T-cell (primary cell): ENCODE measurements at regions not wholly inside any gene's neighbourhood (a gene's known extent, or its start where the extent isn't known, plus 50 kb on each side); places are given as distances from the start of the nearest gene placed in this dataset.
A peak's percentile ranks its signal among the peaks of the same experiment; 100 is the strongest.
"Not testable (repeated sequence)": the region's sequence is repeated elsewhere in the genome, so short reads cannot be mapped to it uniquely, and the experiment has no call there.

Experiments used
- ATAC-seq, 4 experiments: fragments of 200-7000 bp in 3 of 4; fragments of 150-1000 bp in 1 of 4; cut with Tn5 transposase; replicated peaks in 1 of 4; 1 replicate in 3 of 4; 2 replicates in 1 of 4; pipeline ENCODE4 v1.10.0; 2021; ENCODE audit warnings: moderate library complexity in 3 of 4, mild to moderate bottlenecking in 2 of 4, moderate number of reproducible peaks in 1 of 4
- CTCF ChIA-PET, 2 donors: fragments of 300-600 bp; sonication (Branson Sonifier 250); formaldehyde crosslinking; loops; one replicate each; lab custom pipeline; 2022; ENCODE audit warnings: antibody characterized with exemption in 2 of 2; lab: Charles Lee
- POLR2A ChIA-PET, 2 donors: fragments of 300-600 bp; sonication (Branson Sonifier 250); formaldehyde crosslinking; loops; one replicate each; lab custom pipeline; 2022; ENCODE audit warnings: antibody characterized with exemption in 2 of 2; lab: Charles Lee
- DNase-seq, 35 experiments: peaks; one replicate each; pipeline versions ENCODE4 v3.0.0 to v3.0.0-alpha.2; 2013 to 2023
- H3K27ac ChIP-seq: one replicate; pipeline ENCODE4 v1.5.1; 2013; ENCODE audit warnings: low read length
- H3K27me3 ChIP-seq, 2 experiments: replicated peaks in 1 of 2; 1 replicate in 1 of 2; 2 replicates in 1 of 2; pipeline versions ENCODE4 v1.6.1 to v1.7.0; 2013; ENCODE audit warnings: low read length in 1 of 2, mixed read lengths in 1 of 2; ENCODE audit not compliant: control insufficient read depth in 2 of 2, insufficient read depth in 2 of 2; ENCODE audit errors: extremely low read depth in 1 of 2
- H3K36me3 ChIP-seq, 2 donors: 1 replicate in 1 of 2; 2 replicates in 1 of 2; pipeline versions ENCODE4 v1.6.1 to v1.7.0; 2013; ENCODE audit warnings: low read length in 1 of 2; ENCODE audit not compliant: control insufficient read depth in 2 of 2, insufficient read depth in 1 of 2; ENCODE audit errors: extremely low read depth in 1 of 2
- H3K4me1 ChIP-seq, 2 experiments: 1 replicate in 1 of 2; 2 replicates in 1 of 2; pipeline versions ENCODE4 v1.6.1 to v1.7.0; 2013; ENCODE audit warnings: low read length in 2 of 2, mixed read lengths in 1 of 2; ENCODE audit not compliant: insufficient read depth in 2 of 2, control insufficient read depth in 1 of 2; ENCODE audit errors: extremely low read depth in 1 of 2
- H3K4me3 ChIP-seq, 2 donors: 1 replicate in 1 of 2; 2 replicates in 1 of 2; pipeline versions ENCODE4 v1.5.1 to v1.7.0; 2013; ENCODE audit warnings: mild to moderate bottlenecking in 2 of 2, low read length in 1 of 2, moderate library complexity in 1 of 2; ENCODE audit not compliant: control insufficient read depth in 1 of 2; ENCODE audit errors: extremely low read depth in 1 of 2
- H3K9me3 ChIP-seq: 2 replicates; pipeline ENCODE4 v1.7.0; 2013
- H3K27ac Mint-ChIP-seq, 2 donors: one replicate each; pipeline ENCODE4 v1.8.0; 2020 to 2021; ENCODE audit warnings: mild to moderate bottlenecking in 2 of 2, mixed read lengths in 2 of 2
- H3K27me3 Mint-ChIP-seq, 2 donors: one replicate each; pipeline ENCODE4 v1.8.0; 2021 to 2022; ENCODE audit warnings: mixed read lengths in 2 of 2
- H3K36me3 Mint-ChIP-seq: one replicate; pipeline ENCODE4 v1.8.0; 2021; ENCODE audit warnings: mixed read lengths
- H3K4me1 Mint-ChIP-seq, 3 donors: one replicate each; pipeline ENCODE4 v1.8.0; 2020 to 2022; ENCODE audit warnings: mixed read lengths in 3 of 3, mild to moderate bottlenecking in 1 of 3
- H3K4me3 Mint-ChIP-seq, 3 donors: one replicate each; pipeline ENCODE4 v1.8.0; 2020 to 2022; ENCODE audit warnings: mild to moderate bottlenecking in 3 of 3, mixed read lengths in 3 of 3, moderate library complexity in 3 of 3
- H3K9me3 Mint-ChIP-seq, 3 donors: one replicate each; pipeline ENCODE4 v1.8.0; 2020 to 2022; ENCODE audit warnings: mixed read lengths in 3 of 3
- WGBS: methylation state at CpG from one replicate; pipeline ENCODE4 v1.1.5; 2013; ENCODE audit warnings: missing lambda C conversion rate; ENCODE audit not compliant: insufficient coverage; 5-methylcytosine and 5-hydroxymethylcytosine counted together

- H3K4me3 ChIP-seq, H3K9me3 ChIP-seq, DNase-seq, H3K27ac Mint-ChIP-seq, H3K36me3 Mint-ChIP-seq, H3K27me3 Mint-ChIP-seq, H3K27me3 ChIP-seq, H3K36me3 ChIP-seq, POLR2A ChIA-PET, H3K4me3 Mint-ChIP-seq, H3K27ac ChIP-seq, ATAC-seq, H3K9me3 Mint-ChIP-seq: not testable (repeated sequence)
- H3K4me1 Mint-ChIP-seq = peaks cover 6 to 18% (median 11%) of the 10 kb centered on the region in 3 donors
- no CpG with 5 or more reads among the region's 1 CpG for WGBS
- CTCF ChIA-PET = interaction anchor here (0.6 to 2.3 kb wide), 13 partner anchors 39 to 215 kb away, joined by 3 to 9 read pairs (median 3); no protein-coding TSS in a partner anchor
- peaks cover 0 to 16% of the 10 kb centered on the region in 2 experiments for H3K4me1 ChIP-seq
These were observed 92.4 kb downstream of the LYZL2 start for GRCh38 chr10:30537158-30537557.

DNA sequence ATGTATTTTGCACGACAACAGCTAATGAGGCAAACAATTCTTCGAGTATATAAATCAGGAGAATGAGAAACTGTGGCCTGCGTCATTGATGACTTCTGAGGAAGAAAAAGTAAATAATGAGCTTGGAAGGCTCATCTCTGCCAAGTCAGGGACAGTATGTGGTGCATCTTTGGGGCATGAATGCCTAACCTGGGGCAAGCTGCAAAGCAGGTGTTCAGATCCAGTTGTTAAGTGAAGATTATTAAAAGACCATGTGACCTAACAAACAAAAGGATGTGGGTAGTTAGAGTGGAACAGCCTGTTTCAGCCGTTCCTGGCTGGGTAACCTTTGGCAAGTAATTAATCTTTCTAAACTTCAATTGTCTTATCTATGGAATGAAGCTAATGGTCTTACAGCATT lies 93.0 kb downstream of the LYZL2 start:
- peaks cover 3% of the 10 kb centered on the region for H3K36me3 Mint-ChIP-seq
- Histone ChIP-seq H3K4me1 (peaks cover 0 to 21% of the 10 kb centered on the region in 2 experiments), H3K4me3 (no peak overlapping the region), H3K27ac (no peak overlapping the region), H3K27me3 (no peaks in the 10 kb centered on the region), H3K9me3 (no peaks in the 10 kb centered on the region), H3K36me3 (peaks cover 0 to 3% of the 10 kb centered on the region in 2 donors)
- POLR2A ChIA-PET = no interaction called here
- peaks cover 0 to 3% of the 10 kb centered on the region in 2 donors for H3K27me3 Mint-ChIP-seq
- 100% methylated on average over 1 of the region's 4 CpGs for WGBS
- peaks cover 6 to 23% (median 14%) of the 10 kb centered on the region in 3 donors for H3K4me1 Mint-ChIP-seq
- no peak overlapping the region for H3K4me3 Mint-ChIP-seq
- CTCF ChIA-PET = interaction anchor here (0.6 to 2.3 kb wide), 14 partner anchors 9 to 216 kb away, joined by 3 to 9 read pairs (median 4); no protein-coding TSS in a partner anchor
- ATAC-seq (no peak), DNase-seq (no peak)
- H3K9me3 Mint-ChIP-seq = no peaks in the 10 kb centered on the region
- no peak overlapping the region for H3K27ac Mint-ChIP-seq

- no peaks in the 10 kb centered on the region for H3K9me3 Mint-ChIP-seq
- ChIA-PET POLR2A (no interaction called here), CTCF (interaction anchor here (0.5 to 2.3 kb wide), 11 partner anchors 10 to 216 kb away, joined by 3 to 9 read pairs (median 3); no protein-coding TSS in a partner anchor)
- no peak overlapping the region for H3K27ac ChIP-seq
- ATAC-seq (no peak), DNase-seq (no peak)
- H3K27me3 ChIP-seq = no peaks in the 10 kb centered on the region
- no peak overlapping the region for H3K4me3 ChIP-seq
- H3K36me3 Mint-ChIP-seq = peaks cover 3% of the 10 kb centered on the region
- H3K36me3 ChIP-seq = peaks cover 0 to 3% of the 10 kb centered on the region in 2 donors
- peaks cover 0 to 3% of the 10 kb centered on the region in 2 donors for H3K27me3 Mint-ChIP-seq
- peaks cover 6 to 26% (median 14%) of the 10 kb centered on the region in 3 donors for H3K4me1 Mint-ChIP-seq
- peaks cover 0 to 30% of the 10 kb centered on the region in 2 experiments for H3K4me1 ChIP-seq
- WGBS = no CpG with 5 or more reads among the region's 4 CpGs
- H3K27ac Mint-ChIP-seq = no peak overlapping the region
- no peak overlapping the region for H3K4me3 Mint-ChIP-seq
- H3K9me3 ChIP-seq = no peaks in the 10 kb centered on the region
These were observed 93.9 kb downstream of the LYZL2 start for GRCh38 chr10:30535677-30536076.

DNA sequence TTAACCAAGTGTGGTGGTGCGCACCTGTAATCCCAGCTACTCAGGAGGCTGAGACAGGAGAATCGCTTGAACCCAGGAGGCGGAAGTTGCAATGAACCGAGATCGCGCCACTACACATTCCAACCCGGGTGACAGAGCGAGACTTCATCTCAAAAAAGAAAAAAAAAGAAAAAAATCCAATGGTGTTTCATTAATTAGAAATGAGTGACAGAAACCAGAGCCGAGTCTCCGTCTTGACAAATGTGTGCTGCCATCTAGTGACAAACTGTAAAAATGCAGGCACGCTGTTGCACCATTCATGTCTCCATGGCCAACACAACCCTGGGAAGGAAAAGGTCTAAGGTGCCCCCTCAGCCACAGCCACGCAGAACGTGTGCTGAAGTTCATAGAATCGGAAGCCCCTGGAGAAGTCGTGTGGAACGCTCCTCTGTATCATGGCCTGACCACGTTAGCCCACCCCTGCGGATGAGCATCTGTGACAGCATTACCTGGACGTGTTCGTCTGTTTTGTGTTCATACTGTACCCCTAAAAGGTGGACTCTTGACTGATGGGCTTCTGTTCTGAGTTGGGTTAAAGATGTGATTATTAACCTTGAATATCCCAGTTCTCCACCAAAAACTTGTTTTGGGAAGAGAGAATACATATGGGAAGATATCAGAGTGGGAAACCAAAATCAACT lies 94.9 kb downstream of the LYZL2 start:
- Mint-ChIP-seq H3K9me3 (no peaks in the 10 kb centered on the region), H3K27me3 (peaks cover 0 to 3% of the 10 kb centered on the region in 2 donors), H3K4me3 (no peak overlapping the region), H3K36me3 (peaks cover 3% of the 10 kb centered on the region), H3K27ac (peak overlapping the region in 1 of 2 donors; percentile 6), H3K4me1 (peaks cover 14 to 37% (median 23%) of the 10 kb centered on the region in 3 donors)
- peak; percentile 37 to 89 (median 63) for DNase-seq
- peak; percentile 35 to 62 (median 54) for ATAC-seq
- no peaks in the 10 kb centered on the region for H3K9me3 ChIP-seq
- H3K27me3 ChIP-seq = no peaks in the 10 kb centered on the region
- no peak overlapping the region for H3K4me3 ChIP-seq
- H3K36me3 ChIP-seq = peaks cover 0 to 3% of the 10 kb centered on the region in 2 donors
- POLR2A ChIA-PET = no interaction called here
- 3% methylated on average over 9 of the region's 20 CpGs for WGBS
- peaks cover 0 to 36% of the 10 kb centered on the region in 2 experiments for H3K4me1 ChIP-seq
- CTCF ChIA-PET = interaction anchor here (0.7 to 2.8 kb wide), 6 partner anchors 11 to 142 kb away, joined by 3 to 10 read pairs (median 4); no protein-coding TSS in a partner anchor
- H3K27ac ChIP-seq = no peak overlapping the region

GRCh38 chr10:30531751-30532530 lies 97.6 kb downstream of the LYZL2 start:
- H3K36me3 Mint-ChIP-seq = peaks cover 3% of the 10 kb centered on the region
- 78% methylated on average over 8 of the region's 8 CpGs for WGBS
- DNase-seq (no peak), ATAC-seq (no peak)
- Histone ChIP-seq H3K4me1 (peaks cover 20 to 63% of the 10 kb centered on the region in 2 experiments), H3K4me3 (no peak overlapping the region), H3K27me3 (no peaks in the 10 kb centered on the region), H3K27ac (peak overlapping the region; percentile 15), H3K9me3 (no peaks in the 10 kb centered on the region), H3K36me3 (peaks cover 0 to 3% of the 10 kb centered on the region in 2 donors)
- ChIA-PET POLR2A (interaction anchor here (0.5 to 0.6 kb wide), 2 partner anchors 59 to 1068 kb away, joined by 3 read pairs; no protein-coding TSS in a partner anchor), CTCF (interaction anchor here (0.8 to 2.8 kb wide), 8 partner anchors 12 to 151 kb away, joined by 3 to 8 read pairs (median 4); no protein-coding TSS in a partner anchor)
- peaks cover 0 to 3% of the 10 kb centered on the region in 2 donors for H3K27me3 Mint-ChIP-seq
- H3K4me3 Mint-ChIP-seq = no peak overlapping the region
- H3K9me3 Mint-ChIP-seq = no peaks in the 10 kb centered on the region
- peaks cover 40 to 62% (median 46%) of the 10 kb centered on the region in 3 donors for H3K4me1 Mint-ChIP-seq
- H3K27ac Mint-ChIP-seq = peak overlapping the region; percentile 73 to 78
